ENCODE measurements at regions not wholly inside any gene's neighbourhood (a gene's known extent, or its start where the extent isn't known, plus 50 kb on each side); places are given as distances from the start of the nearest gene placed in this dataset.

- TF ChIP-seq POLR2A (IDR thresholded peaks at IDR 0.05; ENCODE audit: low read depth) (no peak), EP300 (IDR thresholded peaks at IDR 0.05) (no peak), CTCF (IDR thresholded peaks at IDR 0.05) (no peak), POLR2AphosphoS5 (IDR thresholded peaks at IDR 0.05) (no peak)
Observed at GRCh38 chr6:126540161-126540560, 200.2 kb downstream of the CENPW start.
